22Rv1 (cell line): ENCODE measurements at regions not wholly inside any gene's neighbourhood (a gene's known extent, or its start where the extent isn't known, plus 50 kb on each side); places are given as distances from the start of the nearest gene placed in this dataset.
A peak's percentile ranks its signal among the peaks of the same experiment; 100 is the strongest.

Experiments
- CTCF ChIP-seq: fragments of 450-650 bp; IDR thresholded peaks from 2 replicates; pipeline ENCODE4 v1.5.1; 2017; ENCODE audit warnings: mild to moderate bottlenecking
- ZFX ChIP-seq: fragments of 450-650 bp; IDR thresholded peaks from 2 replicates; pipeline ENCODE4 v1.6.1; 2017; ENCODE audit warnings: antibody characterized with exemption, borderline replicate concordance

- peak; percentile 10; the same call in 1 of the 2 replicates for TF ChIP-seq CTCF
- no peak for TF ChIP-seq ZFX
Measured at GRCh38 chr10:94225589-94225988, 137.2 kb downstream of the NOC3L start.
